ENCODE measurements at regions not wholly inside any gene's neighbourhood (a gene's known extent, or its start where the extent isn't known, plus 50 kb on each side); places are given as distances from the start of the nearest gene placed in this dataset.

- WGBS, 2 donors (ENCODE audit: extremely low coverage in 2 of 2, insufficient read length in 2 of 2, insufficient replicate concordance in 1 of 2) = no CpG with 5 or more reads among the region's 1 CpG
- H2BK120ac ChIP-seq (ENCODE audit: low read depth, low read length) = no peak overlapping the region
- no peak overlapping the region for H2AK5ac ChIP-seq (ENCODE audit: low read depth, low read length)
- H3K4me1 ChIP-seq (ENCODE audit: control insufficient read depth in 2 of 2, insufficient read depth in 1 of 2, low read depth in 1 of 2, low read length in 2 of 2) = no peaks in the 10 kb centered on the region
- no peak overlapping the region for H3K4me3 ChIP-seq (ENCODE audit: low read length in 2 of 2)
- H3K4me2 ChIP-seq (ENCODE audit: insufficient read depth, low read length, poor library complexity, severe bottlenecking) = no peak overlapping the region
- H2BK5ac ChIP-seq (ENCODE audit: low read length) = no peak overlapping the region
- no peak for DNase-seq (ENCODE audit: low spot score)
- no peaks in the 10 kb centered on the region for H3K27me3 ChIP-seq (ENCODE audit: control insufficient read depth in 3 of 3, insufficient read depth in 3 of 3, low read depth in 1 of 3, low read length in 3 of 3)
- no peak overlapping the region for H3K23ac ChIP-seq (ENCODE audit: low read depth, low read length, poor library complexity)
- H4K91ac ChIP-seq (ENCODE audit: low read depth, low read length, poor library complexity) = no peak overlapping the region
- H2BK12ac ChIP-seq (ENCODE audit: low read length) = no peak overlapping the region
- no peak overlapping the region for H4K8ac ChIP-seq (ENCODE audit: low read depth, low read length)
- H3K14ac ChIP-seq (ENCODE audit: low read length) = no peak overlapping the region
- H3K36me3 ChIP-seq (replicated peaks in 1 of 2; ENCODE audit: control insufficient read depth in 2 of 2, insufficient read depth in 2 of 2, low read length in 2 of 2) = no peaks in the 10 kb centered on the region
- no peak overlapping the region for H3K18ac ChIP-seq (ENCODE audit: low read length)
- no peak overlapping the region for H3K4ac ChIP-seq (ENCODE audit: low read length)
- H2BK15ac ChIP-seq (ENCODE audit: low read length) = no peak overlapping the region
- H3K79me1 ChIP-seq (ENCODE audit: low read depth, low read length) = no peaks in the 10 kb centered on the region
- H3K9ac ChIP-seq (ENCODE audit: low read depth, low read length, poor library complexity) = no peak overlapping the region
- H2AFZ ChIP-seq (ENCODE audit: low read length) = no peak overlapping the region
- no peaks in the 10 kb centered on the region for H3K9me3 ChIP-seq (replicated peaks in 1 of 2; ENCODE audit: control insufficient read depth in 2 of 2, insufficient read depth in 1 of 2, low read depth in 1 of 2, low read length in 2 of 2)
- H3K27ac ChIP-seq (replicated peaks; ENCODE audit: low read length) = no peak overlapping the region
Measured at GRCh38 chr6:40654828-40655227, 67.7 kb upstream of the LRFN2 start.

GRCh38 chr6:40645043-40645442 is 57.9 kb upstream of the LRFN2 start:
- Histone ChIP-seq H3K9ac (ENCODE audit: low read depth, low read length, poor library complexity) (no peak overlapping the region), H2AK5ac (ENCODE audit: low read depth, low read length) (no peak overlapping the region), H3K4me2 (ENCODE audit: insufficient read depth, low read length, poor library complexity, severe bottlenecking) (no peak overlapping the region), H2BK12ac (ENCODE audit: low read length) (no peak overlapping the region), H3K4ac (ENCODE audit: low read length) (no peak overlapping the region), H3K14ac (ENCODE audit: low read length) (no peak overlapping the region), H3K27me3 (ENCODE audit: control insufficient read depth in 3 of 3, insufficient read depth in 3 of 3, low read depth in 1 of 3, low read length in 3 of 3) (no peaks in the 10 kb centered on the region), H3K9me3 (replicated peaks in 1 of 2; ENCODE audit: control insufficient read depth in 2 of 2, insufficient read depth in 1 of 2, low read depth in 1 of 2, low read length in 2 of 2) (no peaks in the 10 kb centered on the region), H4K91ac (ENCODE audit: low read depth, low read length, poor library complexity) (no peak overlapping the region), H2AFZ (ENCODE audit: low read length) (no peak overlapping the region), H3K27ac (replicated peaks; ENCODE audit: low read length) (no peak overlapping the region), H3K79me1 (ENCODE audit: low read depth, low read length) (no peaks in the 10 kb centered on the region), H3K36me3 (replicated peaks in 1 of 2; ENCODE audit: control insufficient read depth in 2 of 2, insufficient read depth in 2 of 2, low read length in 2 of 2) (no peaks in the 10 kb centered on the region), H4K8ac (ENCODE audit: low read depth, low read length) (no peak overlapping the region), H2BK120ac (ENCODE audit: low read depth, low read length) (no peak overlapping the region), H3K4me1 (ENCODE audit: control insufficient read depth in 2 of 2, insufficient read depth in 1 of 2, low read depth in 1 of 2, low read length in 2 of 2) (peaks cover 0 to 15% of the 10 kb centered on the region in 2 donors), H2BK15ac (ENCODE audit: low read length) (no peak overlapping the region), H3K18ac (ENCODE audit: low read length) (no peak overlapping the region), H3K23ac (ENCODE audit: low read depth, low read length, poor library complexity) (no peak overlapping the region), H3K4me3 (ENCODE audit: low read length in 2 of 2) (no peak overlapping the region), H2BK5ac (ENCODE audit: low read length) (no peak overlapping the region)
- no CpG with 5 or more reads among the region's 6 CpGs for WGBS, 2 donors (ENCODE audit: extremely low coverage in 2 of 2, insufficient read length in 2 of 2, insufficient replicate concordance in 1 of 2)
- DNase-seq (ENCODE audit: low spot score) = no peak

GRCh38 chr6:40642837-40643236 is 55.7 kb upstream of the LRFN2 start:
- H2AK5ac ChIP-seq (ENCODE audit: low read depth, low read length) = no peak overlapping the region
- no peak overlapping the region for H3K27ac ChIP-seq (replicated peaks; ENCODE audit: low read length)
- peaks cover 0 to 3% (median 0%) of the 10 kb centered on the region in 3 experiments for H3K27me3 ChIP-seq (ENCODE audit: control insufficient read depth in 3 of 3, insufficient read depth in 3 of 3, low read depth in 1 of 3, low read length in 3 of 3)
- no peak overlapping the region for H2BK12ac ChIP-seq (ENCODE audit: low read length)
- DNase-seq (ENCODE audit: low spot score) = no peak
- no peaks in the 10 kb centered on the region for H3K9me3 ChIP-seq (replicated peaks in 1 of 2; ENCODE audit: control insufficient read depth in 2 of 2, insufficient read depth in 1 of 2, low read depth in 1 of 2, low read length in 2 of 2)
- no CpG with 5 or more reads among the region's 1 CpG for whole genome bisulfite sequencing, 2 donors (ENCODE audit: extremely low coverage in 2 of 2, insufficient read length in 2 of 2, insufficient replicate concordance in 1 of 2)
- no peak overlapping the region for H2BK120ac ChIP-seq (ENCODE audit: low read depth, low read length)
- no peak overlapping the region for H3K4ac ChIP-seq (ENCODE audit: low read length)
- H3K36me3 ChIP-seq (replicated peaks in 1 of 2; ENCODE audit: control insufficient read depth in 2 of 2, insufficient read depth in 2 of 2, low read length in 2 of 2) = no peaks in the 10 kb centered on the region
- no peak overlapping the region for H3K4me2 ChIP-seq (ENCODE audit: insufficient read depth, low read length, poor library complexity, severe bottlenecking)
- H4K8ac ChIP-seq (ENCODE audit: low read depth, low read length) = no peak overlapping the region
- H3K14ac ChIP-seq (ENCODE audit: low read length) = no peak overlapping the region
- no peak overlapping the region for H4K91ac ChIP-seq (ENCODE audit: low read depth, low read length, poor library complexity)
- H3K23ac ChIP-seq (ENCODE audit: low read depth, low read length, poor library complexity) = no peak overlapping the region
- H3K4me3 ChIP-seq (ENCODE audit: low read length in 2 of 2) = no peak overlapping the region
- no peak overlapping the region for H3K9ac ChIP-seq (ENCODE audit: low read depth, low read length, poor library complexity)
- H2BK15ac ChIP-seq (ENCODE audit: low read length) = no peak overlapping the region
- H3K18ac ChIP-seq (ENCODE audit: low read length) = no peak overlapping the region
- no peak overlapping the region for H2AFZ ChIP-seq (ENCODE audit: low read length)
- peaks cover 0 to 9% of the 10 kb centered on the region in 2 donors for H3K4me1 ChIP-seq (ENCODE audit: control insufficient read depth in 2 of 2, insufficient read depth in 1 of 2, low read depth in 1 of 2, low read length in 2 of 2)
- no peak overlapping the region for H2BK5ac ChIP-seq (ENCODE audit: low read length)
- no peaks in the 10 kb centered on the region for H3K79me1 ChIP-seq (ENCODE audit: low read depth, low read length)

GRCh38 chr6:40642190-40642589 is 55.0 kb upstream of the LRFN2 start:
- Histone ChIP-seq H3K4ac (ENCODE audit: low read length) (no peak overlapping the region), H4K8ac (ENCODE audit: low read depth, low read length) (no peak overlapping the region), H3K27ac (replicated peaks; ENCODE audit: low read length) (no peak overlapping the region), H2AFZ (ENCODE audit: low read length) (no peak overlapping the region), H3K9ac (ENCODE audit: low read depth, low read length, poor library complexity) (no peak overlapping the region), H3K4me3 (ENCODE audit: low read length in 2 of 2) (no peak overlapping the region), H3K4me2 (ENCODE audit: insufficient read depth, low read length, poor library complexity, severe bottlenecking) (no peak overlapping the region), H3K4me1 (ENCODE audit: control insufficient read depth in 2 of 2, insufficient read depth in 1 of 2, low read depth in 1 of 2, low read length in 2 of 2) (peaks cover 0 to 9% of the 10 kb centered on the region in 2 donors), H3K79me1 (ENCODE audit: low read depth, low read length) (no peaks in the 10 kb centered on the region), H4K91ac (ENCODE audit: low read depth, low read length, poor library complexity) (no peak overlapping the region), H2BK12ac (ENCODE audit: low read length) (no peak overlapping the region), H2AK5ac (ENCODE audit: low read depth, low read length) (no peak overlapping the region), H2BK15ac (ENCODE audit: low read length) (no peak overlapping the region), H3K14ac (ENCODE audit: low read length) (no peak overlapping the region), H3K18ac (ENCODE audit: low read length) (no peak overlapping the region), H2BK120ac (ENCODE audit: low read depth, low read length) (no peak overlapping the region), H3K36me3 (replicated peaks in 1 of 2; ENCODE audit: control insufficient read depth in 2 of 2, insufficient read depth in 2 of 2, low read length in 2 of 2) (no peaks in the 10 kb centered on the region), H3K27me3 (ENCODE audit: control insufficient read depth in 3 of 3, insufficient read depth in 3 of 3, low read depth in 1 of 3, low read length in 3 of 3) (peaks cover 0 to 3% (median 0%) of the 10 kb centered on the region in 3 experiments), H3K9me3 (replicated peaks in 1 of 2; ENCODE audit: control insufficient read depth in 2 of 2, insufficient read depth in 1 of 2, low read depth in 1 of 2, low read length in 2 of 2) (no peaks in the 10 kb centered on the region), H2BK5ac (ENCODE audit: low read length) (no peak overlapping the region), H3K23ac (ENCODE audit: low read depth, low read length, poor library complexity) (no peak overlapping the region)
- no CpG with 5 or more reads among the region's 5 CpGs for WGBS, 2 donors (ENCODE audit: extremely low coverage in 2 of 2, insufficient read length in 2 of 2, insufficient replicate concordance in 1 of 2)
- DNase-seq (ENCODE audit: low spot score) = no peak
